MM.1S (cell line): ENCODE measurements at regions not wholly inside any gene's neighbourhood (a gene's known extent, or its start where the extent isn't known, plus 50 kb on each side); places are given as distances from the start of the nearest gene placed in this dataset.

ENCODE experiments used
- DNase-seq: peaks from one replicate; pipeline ENCODE4 v3.0.0-alpha.2; 2015
- H2AFZ ChIP-seq: fragments of 300-600 bp; sonication (generic); 2 replicates; pipeline ENCODE4 v1.6.0; 2016; ENCODE audit warnings: antibody characterized with exemption, low read length
- H3F3A ChIP-seq: fragments of 300-600 bp; sonication (generic); 2 replicates; pipeline ENCODE4 v1.6.1; 2016; ENCODE audit warnings: mild to moderate bottlenecking, antibody characterized with exemption, low read length, moderate library complexity, mixed read lengths; ENCODE audit not compliant: insufficient read depth
- H3K27ac ChIP-seq: fragments of 300-600 bp; sonication (generic); 2 replicates; pipeline ENCODE4 v1.5.1; 2016; ENCODE audit warnings: mild to moderate bottlenecking, low read length
- H3K27me3 ChIP-seq: fragments of 300-600 bp; sonication (generic); replicated peaks from 2 replicates; pipeline ENCODE4 v1.6.0; 2016; ENCODE audit warnings: low read length; ENCODE audit not compliant: insufficient read depth
- H3K36me3 ChIP-seq: fragments of 300-600 bp; sonication (generic); replicated peaks from 2 replicates; pipeline ENCODE4 v1.6.1; 2016; ENCODE audit warnings: mild to moderate bottlenecking, low read length, mixed read lengths; ENCODE audit not compliant: insufficient read depth
- H3K4me1 ChIP-seq: fragments of 300-600 bp; sonication (generic); 2 replicates; pipeline ENCODE4 v1.6.1; 2016; ENCODE audit warnings: low read length, mixed read lengths
- H3K4me2 ChIP-seq: fragments of 300-600 bp; sonication (generic); 2 replicates; pipeline ENCODE4 v1.6.0; 2016; ENCODE audit warnings: low read depth, low read length
- H3K4me3 ChIP-seq: fragments of 300-600 bp; sonication (generic); 2 replicates; pipeline ENCODE4 v1.5.1; 2016; ENCODE audit warnings: low read length, mixed read lengths
- H3K79me2 ChIP-seq: fragments of 300-600 bp; sonication (generic); 2 replicates; pipeline ENCODE4 v1.6.1; 2016; ENCODE audit warnings: mixed run types, low read length, mixed read lengths
- H3K9ac ChIP-seq: fragments of 300-600 bp; sonication (generic); 2 replicates; pipeline ENCODE4 v1.6.1; 2016; ENCODE audit warnings: low read length, mixed read lengths
- H3K9me2 ChIP-seq: fragments of 300-600 bp; sonication (generic); replicated peaks from 2 replicates; pipeline ENCODE4 v1.6.1; 2016; ENCODE audit warnings: mild to moderate bottlenecking, low read length, mixed read lengths; ENCODE audit not compliant: insufficient read depth
- H3K9me3 ChIP-seq: fragments of 300-600 bp; sonication (generic); replicated peaks from 2 replicates; pipeline ENCODE4 v1.6.1; 2016; ENCODE audit warnings: mild to moderate bottlenecking, low read length, mixed read lengths; ENCODE audit not compliant: insufficient read depth
- H4K20me1 ChIP-seq: fragments of 300-600 bp; sonication (generic); 2 replicates; pipeline ENCODE4 v1.6.1; 2016; ENCODE audit warnings: mild to moderate bottlenecking, low read length, moderate library complexity, mixed read lengths; ENCODE audit not compliant: insufficient read depth
- EZH2 ChIP-seq: fragments of 300-600 bp; sonication (generic); optimal IDR thresholded peaks from 2 replicates; pipeline ENCODE3; 2017; ENCODE audit warnings: low read depth, mild to moderate bottlenecking, antibody characterized with exemption, low read length, mixed read lengths
- EZH2phosphoT487 ChIP-seq: fragments of 300-600 bp; sonication (generic); IDR thresholded peaks from 2 replicates; pipeline ENCODE4 v1.6.1; 2018; ENCODE audit warnings: antibody characterized with exemption, low read length
- TF ChIP-seq, protein P1 (sequence below): fragments of 300-600 bp; sonication (generic); IDR thresholded peaks from 2 replicates; pipeline ENCODE4 v1.5.1; 2016; ENCODE audit warnings: antibody characterized with exemption, low read length, mixed read lengths

GRCh38 chr4:8748236-8748575 lies 123.4 kb downstream of the HMX1 start:
- no peaks in the 10 kb centered on the region for H3K4me1 ChIP-seq
- no peak for DNase-seq
- no peak for TF ChIP-seq EZH2
- TF ChIP-seq, protein P1, sequence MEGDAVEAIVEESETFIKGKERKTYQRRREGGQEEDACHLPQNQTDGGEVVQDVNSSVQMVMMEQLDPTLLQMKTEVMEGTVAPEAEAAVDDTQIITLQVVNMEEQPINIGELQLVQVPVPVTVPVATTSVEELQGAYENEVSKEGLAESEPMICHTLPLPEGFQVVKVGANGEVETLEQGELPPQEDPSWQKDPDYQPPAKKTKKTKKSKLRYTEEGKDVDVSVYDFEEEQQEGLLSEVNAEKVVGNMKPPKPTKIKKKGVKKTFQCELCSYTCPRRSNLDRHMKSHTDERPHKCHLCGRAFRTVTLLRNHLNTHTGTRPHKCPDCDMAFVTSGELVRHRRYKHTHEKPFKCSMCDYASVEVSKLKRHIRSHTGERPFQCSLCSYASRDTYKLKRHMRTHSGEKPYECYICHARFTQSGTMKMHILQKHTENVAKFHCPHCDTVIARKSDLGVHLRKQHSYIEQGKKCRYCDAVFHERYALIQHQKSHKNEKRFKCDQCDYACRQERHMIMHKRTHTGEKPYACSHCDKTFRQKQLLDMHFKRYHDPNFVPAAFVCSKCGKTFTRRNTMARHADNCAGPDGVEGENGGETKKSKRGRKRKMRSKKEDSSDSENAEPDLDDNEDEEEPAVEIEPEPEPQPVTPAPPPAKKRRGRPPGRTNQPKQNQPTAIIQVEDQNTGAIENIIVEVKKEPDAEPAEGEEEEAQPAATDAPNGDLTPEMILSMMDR, result no peak
- no peak for TF ChIP-seq EZH2phosphoT487
- no peaks in the 10 kb centered on the region for H3K9me3 ChIP-seq
- no peak overlapping the region for H3K4me2 ChIP-seq
- H3K27ac ChIP-seq, result no peak overlapping the region
- no peaks in the 10 kb centered on the region for H3F3A ChIP-seq
- no peaks in the 10 kb centered on the region for H3K36me3 ChIP-seq
- H2AFZ ChIP-seq, result no peak overlapping the region
- no peaks in the 10 kb centered on the region for H4K20me1 ChIP-seq
- no peaks in the 10 kb centered on the region for H3K79me2 ChIP-seq
- no peaks in the 10 kb centered on the region for H3K9me2 ChIP-seq
- H3K27me3 ChIP-seq, result peaks cover 80% of the 10 kb centered on the region
- no peak overlapping the region for H3K4me3 ChIP-seq
- H3K9ac ChIP-seq, result no peak overlapping the region

DNA sequence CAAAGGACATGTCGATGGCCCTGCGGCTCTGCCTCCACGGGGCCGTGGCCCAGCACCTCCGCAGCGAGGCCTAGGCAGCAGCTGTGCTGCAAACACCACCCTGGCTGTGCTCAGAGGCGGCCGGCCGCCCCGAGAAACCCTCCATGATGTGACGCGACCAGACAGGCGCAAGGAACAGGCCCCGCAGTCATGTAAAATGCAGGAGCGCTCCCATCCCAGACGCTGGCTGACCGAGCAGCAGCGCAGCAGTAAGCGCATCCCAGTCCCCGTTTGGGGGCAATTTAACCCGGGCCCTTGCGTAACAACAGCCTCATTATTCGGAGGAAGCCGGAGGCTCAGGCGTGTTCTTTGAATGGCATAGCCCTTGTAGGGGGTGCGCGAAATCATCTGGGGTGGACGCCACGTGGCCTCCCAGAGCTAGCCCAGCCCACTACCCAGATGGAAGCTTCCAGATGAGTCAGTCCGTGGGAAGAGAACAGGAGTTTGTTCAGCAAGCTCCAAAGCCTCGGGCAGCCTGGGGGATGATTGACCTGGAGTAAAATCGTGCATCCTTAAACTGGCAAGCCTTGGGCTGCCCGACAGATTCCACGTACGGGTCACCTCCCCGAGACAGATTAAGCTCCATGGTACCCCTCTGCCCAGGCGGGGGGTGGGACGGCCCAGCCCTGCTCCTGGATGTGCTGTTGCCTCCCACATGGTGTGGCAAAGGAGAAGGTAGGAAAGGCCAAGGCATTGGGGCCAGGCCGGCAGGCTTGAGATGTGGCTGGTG lies 124.0 kb downstream of the HMX1 start:
- no peaks in the 10 kb centered on the region for H3K9me3 ChIP-seq
- H3K27me3 ChIP-seq, result peaks cover 80% of the 10 kb centered on the region
- no peaks in the 10 kb centered on the region for H4K20me1 ChIP-seq
- TF ChIP-seq EZH2phosphoT487 (no peak), EZH2 (no peak)
- TF ChIP-seq, protein P1, result no peak
- no peak overlapping the region for H2AFZ ChIP-seq
- H3K9me2 ChIP-seq, result no peaks in the 10 kb centered on the region
- no peaks in the 10 kb centered on the region for H3K79me2 ChIP-seq
- H3K36me3 ChIP-seq, result no peaks in the 10 kb centered on the region
- H3K27ac ChIP-seq, result no peak overlapping the region
- no peaks in the 10 kb centered on the region for H3K4me1 ChIP-seq
- H3K9ac ChIP-seq, result no peak overlapping the region
- no peak overlapping the region for H3K4me2 ChIP-seq
- no peak for DNase-seq
- H3K4me3 ChIP-seq, result no peak overlapping the region
- no peaks in the 10 kb centered on the region for H3F3A ChIP-seq

DNA sequence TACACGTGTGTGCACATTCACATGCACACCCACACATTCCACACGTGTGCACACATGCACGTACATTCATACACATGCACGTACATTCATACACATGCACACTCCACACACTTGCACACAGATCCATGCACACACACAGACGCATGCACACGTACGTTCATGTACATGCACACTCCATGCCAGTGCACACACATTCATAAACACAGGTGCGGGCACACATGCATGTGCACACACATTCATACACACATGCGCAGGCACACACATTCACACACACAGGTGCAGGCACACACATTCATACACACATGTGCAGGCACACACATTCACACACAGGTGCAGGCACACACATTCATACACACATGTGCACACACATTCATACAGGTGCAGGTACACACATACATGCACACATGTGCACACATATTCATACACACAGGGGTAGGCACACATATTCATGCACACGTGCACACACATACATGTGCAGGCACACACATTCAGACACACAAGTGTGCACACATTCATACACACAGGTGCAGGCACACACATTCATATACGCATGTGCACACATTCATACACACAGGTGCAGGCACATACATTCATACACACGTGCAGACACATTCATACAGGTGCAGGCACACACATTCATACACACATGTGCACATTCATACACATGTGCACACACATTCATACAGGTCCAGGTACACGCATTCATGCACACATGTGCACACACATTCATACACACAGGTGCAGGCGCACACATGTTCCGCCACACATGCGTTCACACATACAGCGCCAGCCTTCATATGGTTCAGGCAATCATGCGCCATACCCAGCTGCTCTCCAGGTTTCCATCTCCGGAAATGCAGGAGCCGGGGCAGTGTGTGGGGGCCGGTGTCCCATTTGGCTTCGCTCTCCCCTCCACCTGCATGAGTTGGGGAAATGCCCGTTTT lies 124.8 kb downstream of the HMX1 start:
- TF ChIP-seq, protein P1, result no peak
- H3K9me2 ChIP-seq, result no peaks in the 10 kb centered on the region
- H3K4me1 ChIP-seq, result no peaks in the 10 kb centered on the region
- no peaks in the 10 kb centered on the region for H3K36me3 ChIP-seq
- H3K27me3 ChIP-seq, result peaks cover 71% of the 10 kb centered on the region
- H3F3A ChIP-seq, result no peaks in the 10 kb centered on the region
- no peaks in the 10 kb centered on the region for H3K9me3 ChIP-seq
- no peaks in the 10 kb centered on the region for H4K20me1 ChIP-seq
- H2AFZ ChIP-seq, result no peak overlapping the region
- H3K4me2 ChIP-seq, result no peak overlapping the region
- H3K9ac ChIP-seq, result no peak overlapping the region
- DNase-seq, result no peak
- H3K27ac ChIP-seq, result no peak overlapping the region
- H3K4me3 ChIP-seq, result no peak overlapping the region
- H3K79me2 ChIP-seq, result no peaks in the 10 kb centered on the region
